ENCODE measurements at regions not wholly inside any gene's neighbourhood (a gene's known extent, or its start where the extent isn't known, plus 50 kb on each side); places are given as distances from the start of the nearest gene placed in this dataset.

GRCh38 chr13:78323848-78324247 lies 279.5 kb downstream of the POU4F1 start:
- Histone ChIP-seq H3K36me3 (ENCODE audit: control insufficient read depth, insufficient read depth, low read length) (no peaks in the 10 kb centered on the region), H3K27me3 (replicated peaks; ENCODE audit: control insufficient read depth, insufficient read depth, low read length) (no peaks in the 10 kb centered on the region; the same call in 1 of the 2 replicates), H3K4me3 (replicated peaks; ENCODE audit: low read depth, low read length) (no peak overlapping the region)
- TF ChIP-seq CTCF (IDR thresholded peaks at IDR 0.05; ENCODE audit: insufficient read depth, low read length, poor library complexity, severe bottlenecking), result no peak
- no peak for DNase-seq (ENCODE audit: extremely low read depth, insufficient read length)

- H3K4me3 ChIP-seq (replicated peaks; ENCODE audit: low read depth, low read length), result no peak overlapping the region
- DNase-seq (ENCODE audit: extremely low read depth, insufficient read length), result no peak
- TF ChIP-seq CTCF (IDR thresholded peaks at IDR 0.05; ENCODE audit: insufficient read depth, low read length, poor library complexity, severe bottlenecking), result no peak
- no peaks in the 10 kb centered on the region; the same call in 1 of the 2 replicates for H3K27me3 ChIP-seq (replicated peaks; ENCODE audit: control insufficient read depth, insufficient read depth, low read length)
- H3K36me3 ChIP-seq (ENCODE audit: control insufficient read depth, insufficient read depth, low read length), result no peaks in the 10 kb centered on the region
These were observed 280.3 kb downstream of the POU4F1 start for GRCh38 chr13:78323040-78323439.

GRCh38 chr13:78319101-78319627 lies 284.2 kb downstream of the POU4F1 start:
- no peaks in the 10 kb centered on the region for H3K36me3 ChIP-seq (ENCODE audit: control insufficient read depth, insufficient read depth, low read length)
- no peak for DNase-seq (ENCODE audit: extremely low read depth, insufficient read length)

GRCh38 chr13:78317030-78317429 lies 286.3 kb downstream of the POU4F1 start:
- no peaks in the 10 kb centered on the region; the same call in 1 of the 2 replicates for H3K27me3 ChIP-seq (replicated peaks; ENCODE audit: control insufficient read depth, insufficient read depth, low read length)
- no peak for DNase-seq (ENCODE audit: extremely low read depth, insufficient read length)
- H3K36me3 ChIP-seq (ENCODE audit: control insufficient read depth, insufficient read depth, low read length), result no peaks in the 10 kb centered on the region
- TF ChIP-seq CTCF (IDR thresholded peaks at IDR 0.05; ENCODE audit: insufficient read depth, low read length, poor library complexity, severe bottlenecking), result peak; percentile 37
- H3K4me3 ChIP-seq (replicated peaks; ENCODE audit: low read depth, low read length), result no peak overlapping the region

More at GRCh38 chr13:78319101-78319627, 284.2 kb downstream of the POU4F1 start:
- H3K27me3 ChIP-seq (replicated peaks; ENCODE audit: control insufficient read depth, insufficient read depth, low read length), result no peaks in the 10 kb centered on the region; the same call in 1 of the 2 replicates
- no peak for TF ChIP-seq CTCF (IDR thresholded peaks at IDR 0.05; ENCODE audit: insufficient read depth, low read length, poor library complexity, severe bottlenecking)
- no peak overlapping the region for H3K4me3 ChIP-seq (replicated peaks; ENCODE audit: low read depth, low read length)

- H3K36me3 ChIP-seq (ENCODE audit: control insufficient read depth, insufficient read depth, low read length), result no peaks in the 10 kb centered on the region
- no peak for DNase-seq (ENCODE audit: extremely low read depth, insufficient read length)
- no peak for TF ChIP-seq CTCF (IDR thresholded peaks at IDR 0.05; ENCODE audit: insufficient read depth, low read length, poor library complexity, severe bottlenecking)
- H3K4me3 ChIP-seq (replicated peaks; ENCODE audit: low read depth, low read length), result no peak overlapping the region
- no peaks in the 10 kb centered on the region for H3K27me3 ChIP-seq (replicated peaks; ENCODE audit: control insufficient read depth, insufficient read depth, low read length)
These were observed 293.7 kb downstream of the POU4F1 start for GRCh38 chr13:78309497-78310180.
